Limb (tissue), 2 donors: ENCODE measurements at regions not wholly inside any gene's neighbourhood (a gene's known extent, or its start where the extent isn't known, plus 50 kb on each side); places are given as distances from the start of the nearest gene placed in this dataset.
A peak's percentile ranks its signal among the peaks of the same experiment; 100 is the strongest.

Source experiments
- DNase-seq, 2 donors: peaks; one replicate each; pipeline ENCODE4 v3.0.0-alpha.2; 2016; ENCODE audit errors: extremely low spot score in 2 of 2

- DNase-seq, result no peak
Observed at GRCh38 chr2:118524911-118525310, 322.5 kb downstream of the EN1 start.

DNA sequence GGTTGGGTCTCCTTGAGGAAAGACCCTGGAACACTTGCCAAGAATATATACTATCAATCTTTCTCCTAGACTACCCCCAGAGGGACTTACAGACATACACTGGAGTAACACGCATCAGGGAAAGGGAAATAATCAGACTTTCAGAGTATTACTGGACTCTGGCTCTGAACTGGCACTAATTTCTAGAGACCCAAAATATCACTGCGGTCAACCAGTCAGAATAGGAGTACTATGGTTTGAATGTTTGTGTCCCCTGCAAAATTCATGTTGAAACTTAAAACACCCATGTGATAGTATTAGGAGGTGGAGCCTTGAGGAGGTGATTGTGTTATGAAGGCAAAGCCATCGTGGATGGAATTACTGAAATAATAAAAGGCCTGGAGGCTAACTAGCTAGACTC is 323.7 kb downstream of the EN1 start:
- no peak for DNase-seq

GRCh38 chr2:118521960-118522359 is 325.5 kb downstream of the EN1 start:
- DNase-seq, result no peak

GRCh38 chr2:118521272-118521671 is 326.2 kb downstream of the EN1 start:
- no peak for DNase-seq

DNA sequence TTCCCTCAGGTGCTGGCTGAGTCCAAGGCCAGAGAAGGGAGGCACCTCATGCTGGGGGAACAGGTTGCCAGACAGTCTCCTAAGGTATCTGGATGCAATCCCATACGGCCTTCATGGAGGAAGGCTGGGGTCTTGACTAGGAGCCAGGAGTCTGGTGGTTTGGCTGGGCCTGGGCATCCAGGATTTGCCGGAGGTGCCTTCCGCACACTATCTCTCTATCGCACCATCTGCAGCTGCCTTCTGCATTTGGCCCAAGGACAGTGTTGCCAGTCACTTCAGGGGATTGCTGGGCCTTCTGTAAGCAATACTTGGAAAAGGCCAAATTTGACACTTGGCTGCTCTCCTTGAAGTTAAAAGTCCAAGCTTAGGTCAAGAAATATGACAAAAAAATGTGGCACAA is 327.2 kb downstream of the EN1 start:
- no peak for DNase-seq

- DNase-seq, result no peak
Observed at GRCh38 chr2:118519511-118519910, 327.9 kb downstream of the EN1 start.

DNA sequence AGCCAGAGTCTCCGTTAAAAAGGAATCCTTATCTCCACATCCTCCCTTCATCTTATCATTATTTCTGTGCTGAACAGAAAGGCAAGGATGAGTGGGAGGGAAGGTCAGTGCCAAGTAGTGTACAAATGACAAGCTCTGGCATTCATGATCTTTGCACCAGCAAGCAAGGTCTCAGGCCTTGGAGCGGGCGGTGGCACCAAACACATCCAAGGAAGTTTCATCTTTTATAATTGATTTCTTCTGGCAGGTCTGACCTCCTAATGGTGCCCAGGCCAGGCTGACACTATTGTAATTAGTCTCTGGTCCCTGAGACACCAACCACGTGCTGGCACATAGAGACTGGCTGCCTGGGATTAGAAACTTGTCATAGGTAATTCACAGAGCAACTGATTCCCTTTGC is 336.6 kb downstream of the EN1 start:
- no peak for DNase-seq

- no peak for DNase-seq
Observed at GRCh38 chr2:118509319-118510004, 338.0 kb downstream of the EN1 start.

GRCh38 chr2:118508282-118508681 is 339.2 kb downstream of the EN1 start:
- DNase-seq, result no peak

DNA sequence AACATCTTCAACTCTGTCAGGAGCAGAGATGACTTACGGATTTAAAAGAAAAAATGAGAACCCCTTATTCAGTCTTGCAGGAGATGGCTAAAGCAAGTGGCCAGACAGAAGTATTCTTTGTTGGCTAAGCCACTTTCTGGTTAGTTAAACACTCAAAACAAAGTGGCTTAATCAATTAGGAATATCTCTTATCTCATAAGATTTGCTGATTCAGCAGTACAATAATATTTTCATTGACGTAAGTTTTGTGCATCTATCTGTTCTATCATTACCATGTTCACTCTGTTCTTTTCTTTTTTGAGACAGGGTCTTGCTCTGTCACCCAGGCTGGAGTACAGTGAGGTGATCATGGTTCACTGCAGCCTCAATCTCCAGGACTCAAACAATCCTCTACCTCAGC is 342.0 kb downstream of the EN1 start:
- no peak for DNase-seq

- no peak for DNase-seq
Observed at GRCh38 chr2:118502106-118502505, 345.3 kb downstream of the EN1 start.

DNA sequence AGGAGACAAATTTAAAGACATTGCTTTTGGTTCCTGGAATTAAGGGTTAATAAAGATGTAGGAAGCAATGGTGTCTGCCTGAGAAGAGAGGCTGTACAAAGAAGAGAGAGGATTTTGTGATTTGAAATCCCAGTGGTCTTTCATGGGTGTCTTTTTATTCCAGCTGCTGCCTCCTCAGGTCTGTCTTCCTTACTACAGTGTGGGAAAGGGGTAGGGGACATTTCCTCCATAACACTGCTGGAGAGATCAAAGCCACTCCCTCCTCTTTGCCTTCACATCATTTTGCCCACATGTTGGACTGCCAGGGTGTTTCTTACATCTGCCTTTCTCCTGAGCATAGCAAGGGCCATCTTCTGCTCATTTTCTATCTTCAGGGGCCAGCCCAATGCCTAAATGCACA is 348.5 kb downstream of the EN1 start:
- DNase-seq, result no peak

DNA sequence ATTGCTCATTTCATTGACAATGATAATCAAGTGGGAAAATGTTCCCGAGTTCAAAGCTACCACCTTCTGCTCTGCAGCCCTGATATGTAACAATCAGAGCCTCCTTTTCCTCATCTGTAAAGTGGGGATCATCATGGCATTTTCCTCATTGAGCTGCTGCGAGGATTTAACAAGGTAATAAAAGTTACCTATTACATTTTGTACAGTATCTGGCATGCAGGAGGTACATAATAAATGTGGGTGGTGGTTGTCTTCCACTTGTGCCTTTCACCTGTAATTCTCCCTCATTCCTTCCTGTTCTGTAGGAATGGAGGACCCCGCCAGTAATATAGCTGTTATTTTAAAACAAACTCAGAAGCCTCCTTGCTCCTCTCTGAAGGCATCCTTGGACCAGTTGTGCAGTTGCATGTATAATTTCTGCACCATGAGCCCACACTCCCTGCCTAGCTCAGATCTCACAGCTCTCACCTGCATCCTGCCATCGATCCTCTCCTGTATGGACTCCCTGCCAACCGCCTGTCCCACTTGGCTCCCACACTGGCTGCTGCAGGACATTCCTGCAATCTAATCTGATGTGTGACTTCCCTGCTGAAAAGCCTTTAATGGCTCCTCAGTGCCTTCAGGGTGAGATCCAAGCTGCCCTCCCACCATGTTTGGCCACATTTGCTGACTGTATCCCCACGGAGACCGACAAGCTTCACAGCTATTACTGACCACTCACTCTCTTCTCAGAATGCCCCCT is 350.4 kb downstream of the EN1 start:
- DNase-seq, result no peak

- DNase-seq, result no peak
Observed at GRCh38 chr2:118496467-118496866, 351.0 kb downstream of the EN1 start.

GRCh38 chr2:118495290-118495689 is 352.2 kb downstream of the EN1 start:
- DNase-seq, result no peak

DNA sequence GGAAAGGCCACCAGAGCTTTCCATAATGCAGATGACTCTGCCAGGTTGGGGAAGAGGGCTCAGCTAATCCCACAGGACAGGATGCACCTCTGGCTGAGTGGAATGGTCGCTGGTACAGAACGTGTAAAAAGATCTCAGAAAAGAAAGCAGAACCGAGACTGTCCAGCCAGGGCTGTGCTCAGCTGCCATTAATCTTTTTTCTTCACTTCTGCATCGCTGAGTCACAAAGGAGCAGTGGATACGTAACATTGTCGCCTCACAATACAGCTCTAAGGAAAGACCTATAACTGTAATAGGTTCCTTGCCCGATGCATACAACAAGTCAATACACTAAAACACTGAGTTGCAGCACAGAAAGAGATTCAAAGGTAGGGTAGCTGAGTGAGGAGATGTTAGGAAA is 354.2 kb downstream of the EN1 start:
- no peak for DNase-seq

DNA sequence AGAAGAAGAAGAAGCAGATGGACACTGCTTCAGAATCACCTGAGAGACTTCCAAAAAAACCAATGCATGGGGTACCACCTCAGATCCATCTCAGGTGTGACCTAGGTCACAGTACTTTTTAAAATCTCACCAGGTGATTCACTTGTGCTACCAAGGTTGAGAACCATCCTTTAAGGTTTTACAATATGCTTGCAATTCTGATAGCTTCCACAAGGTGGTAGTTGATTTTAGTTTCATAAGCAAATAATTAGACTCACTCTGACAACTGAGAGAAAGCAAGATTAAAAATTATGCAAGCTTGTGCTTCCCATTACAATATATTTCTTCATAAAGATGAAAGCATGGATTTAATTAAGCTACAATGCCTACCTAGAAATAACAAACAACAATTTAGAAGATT is 355.1 kb downstream of the EN1 start:
- no peak for DNase-seq

DNA sequence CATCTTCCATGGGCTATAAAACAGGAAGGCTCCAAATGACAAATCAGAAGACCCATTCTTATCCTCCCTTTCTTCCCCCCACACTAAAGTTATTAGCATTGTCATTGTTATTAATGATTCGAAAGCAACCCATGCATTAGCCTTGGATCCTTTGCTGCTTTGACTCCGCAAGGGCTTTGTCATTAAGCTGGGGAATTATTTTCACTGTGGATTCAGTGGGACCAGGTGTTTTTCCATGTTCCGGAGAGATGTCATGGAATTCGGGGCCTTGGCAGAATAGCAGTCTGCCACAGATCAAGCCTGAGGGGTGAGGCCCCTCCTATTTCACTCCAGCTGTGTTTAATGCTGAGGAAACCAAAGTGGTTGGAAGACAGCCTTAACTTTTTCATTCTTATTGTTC is 357.1 kb downstream of the EN1 start:
- no peak for DNase-seq

- DNase-seq, result no peak
Observed at GRCh38 chr2:118489712-118490299, 357.6 kb downstream of the EN1 start.

GRCh38 chr2:118481299-118481698 is 366.1 kb downstream of the EN1 start:
- peak in 1 of 2 donors; percentile 58 for DNase-seq

GRCh38 chr2:118479020-118479419 is 368.4 kb downstream of the EN1 start:
- no peak for DNase-seq

- no peak for DNase-seq
Observed at GRCh38 chr2:118477111-118477862, 370.2 kb downstream of the EN1 start.
